HG02852 (cell line): ENCODE measurements at regions not wholly inside any gene's neighbourhood (a gene's known extent, or its start where the extent isn't known, plus 50 kb on each side); places are given as distances from the start of the nearest gene placed in this dataset.
"Not testable (repeated sequence)": the region's sequence is repeated elsewhere in the genome, so short reads cannot be mapped to it uniquely, and the experiment has no call there.

ENCODE experiments used
- ATAC-seq: cut with Tn5 transposase; IDR thresholded peaks from one replicate; pipeline ENCODE4 v1.9.1; 2021; ENCODE audit warnings: mild to moderate bottlenecking, moderate library complexity; ENCODE audit not compliant: unreplicated experiment

GRCh38 chr6:6747371-6747770, 158.9 kb downstream of the LY86 start:
- ATAC-seq = no peak

GRCh38 chr6:6748001-6748400, 159.5 kb downstream of the LY86 start:
- ATAC-seq = no peak

GRCh38 chr6:6749702-6750491, 161.4 kb downstream of the LY86 start:
- ATAC-seq = no peak

GRCh38 chr6:6750594-6751265, 162.2 kb downstream of the LY86 start:
- ATAC-seq = no peak

- ATAC-seq = no peak
Observed at GRCh38 chr6:6751266-6751596, 162.7 kb downstream of the LY86 start.

- no peak for ATAC-seq
Observed at GRCh38 chr6:6751619-6752023, 163.1 kb downstream of the LY86 start.

GRCh38 chr6:6752129-6752528, 163.6 kb downstream of the LY86 start:
- ATAC-seq = no peak

- no peak for ATAC-seq
Observed at GRCh38 chr6:6753301-6753700, 164.8 kb downstream of the LY86 start.

GRCh38 chr6:6756526-6756925, 168.0 kb downstream of the LY86 start:
- ATAC-seq = no peak

- ATAC-seq = no peak
Observed at GRCh38 chr6:6758546-6758914, 170.0 kb downstream of the LY86 start.

- ATAC-seq = peak; percentile 72
Observed at GRCh38 chr6:6758915-6759654, 170.6 kb downstream of the LY86 start.

- no peak for ATAC-seq
Observed at GRCh38 chr6:6760002-6760401, 171.5 kb downstream of the LY86 start.

- not testable (repeated sequence) for ATAC-seq
Observed at GRCh38 chr6:6762566-6762965, 174.0 kb downstream of the LY86 start.

GRCh38 chr6:6764764-6765434, 176.4 kb downstream of the LY86 start:
- ATAC-seq = no peak

- ATAC-seq = no peak
Observed at GRCh38 chr6:6766230-6766905, 177.8 kb downstream of the LY86 start.

GRCh38 chr6:6769466-6769865, 180.9 kb downstream of the LY86 start:
- ATAC-seq = no peak

GRCh38 chr6:6771224-6771945, 182.9 kb downstream of the LY86 start:
- ATAC-seq = no peak

- no peak for ATAC-seq
Observed at GRCh38 chr6:6771964-6772363, 183.4 kb downstream of the LY86 start.

GRCh38 chr6:6772751-6773150, 184.2 kb downstream of the LY86 start:
- ATAC-seq = no peak

GRCh38 chr6:6775074-6775473, 186.6 kb downstream of the LY86 start:
- ATAC-seq = no peak
